GM12874 (cell line): ENCODE measurements at regions not wholly inside any gene's neighbourhood (a gene's known extent, or its start where the extent isn't known, plus 50 kb on each side); places are given as distances from the start of the nearest gene placed in this dataset.

Source experiments
- TF ChIP-seq, protein P1 (sequence below): IDR thresholded peaks from 2 replicates; pipeline ENCODE4 v1.5.1; 2011; ENCODE audit warnings: low read depth, mild to moderate bottlenecking, control low read depth, low read length, moderate library complexity; ENCODE audit not compliant: insufficient read depth

DNA sequence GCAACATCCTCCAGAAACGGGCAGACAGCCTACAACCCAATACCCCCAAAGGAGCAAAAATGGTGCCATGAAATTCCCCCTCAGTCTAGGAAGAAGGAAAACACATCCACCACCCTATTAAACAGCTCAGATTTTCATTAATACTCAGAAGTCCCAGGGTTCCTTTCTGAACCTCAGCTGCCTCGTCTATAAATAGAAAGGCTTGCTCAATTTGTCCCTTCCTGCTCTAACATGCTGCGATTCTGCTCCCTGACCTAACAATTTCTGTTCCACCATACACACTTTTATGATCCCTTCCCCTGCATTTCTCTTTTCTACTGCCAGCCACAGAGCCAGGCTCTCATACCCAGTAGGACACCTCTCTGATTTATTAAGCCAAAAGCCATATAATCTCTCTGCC lies 68.1 kb downstream of the MTERF1 start:
- TF ChIP-seq, protein P1, sequence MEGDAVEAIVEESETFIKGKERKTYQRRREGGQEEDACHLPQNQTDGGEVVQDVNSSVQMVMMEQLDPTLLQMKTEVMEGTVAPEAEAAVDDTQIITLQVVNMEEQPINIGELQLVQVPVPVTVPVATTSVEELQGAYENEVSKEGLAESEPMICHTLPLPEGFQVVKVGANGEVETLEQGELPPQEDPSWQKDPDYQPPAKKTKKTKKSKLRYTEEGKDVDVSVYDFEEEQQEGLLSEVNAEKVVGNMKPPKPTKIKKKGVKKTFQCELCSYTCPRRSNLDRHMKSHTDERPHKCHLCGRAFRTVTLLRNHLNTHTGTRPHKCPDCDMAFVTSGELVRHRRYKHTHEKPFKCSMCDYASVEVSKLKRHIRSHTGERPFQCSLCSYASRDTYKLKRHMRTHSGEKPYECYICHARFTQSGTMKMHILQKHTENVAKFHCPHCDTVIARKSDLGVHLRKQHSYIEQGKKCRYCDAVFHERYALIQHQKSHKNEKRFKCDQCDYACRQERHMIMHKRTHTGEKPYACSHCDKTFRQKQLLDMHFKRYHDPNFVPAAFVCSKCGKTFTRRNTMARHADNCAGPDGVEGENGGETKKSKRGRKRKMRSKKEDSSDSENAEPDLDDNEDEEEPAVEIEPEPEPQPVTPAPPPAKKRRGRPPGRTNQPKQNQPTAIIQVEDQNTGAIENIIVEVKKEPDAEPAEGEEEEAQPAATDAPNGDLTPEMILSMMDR: no peak

DNA sequence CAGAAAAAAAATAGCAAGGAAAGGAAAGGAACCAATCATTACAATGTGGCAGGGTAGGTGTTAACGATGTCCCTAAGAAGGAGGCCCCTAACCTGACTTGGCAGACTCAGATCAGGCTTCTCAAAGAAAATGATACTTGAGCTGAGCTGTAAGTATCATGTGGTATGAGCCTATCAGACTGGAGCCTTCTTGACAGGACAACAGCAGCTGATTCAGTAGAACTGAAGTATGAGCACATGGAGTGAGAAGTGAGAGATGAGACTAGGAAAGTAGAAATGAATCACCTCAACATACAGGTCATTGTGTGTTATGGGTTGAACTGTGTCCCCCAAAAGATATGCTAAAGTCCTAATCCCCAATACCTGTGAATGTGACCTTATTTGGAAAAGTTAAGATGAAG lies 66.3 kb downstream of the MTERF1 start:
- TF ChIP-seq, protein P1: no peak
